HG03342 (cell line): ENCODE measurements at regions not wholly inside any gene's neighbourhood (a gene's known extent, or its start where the extent isn't known, plus 50 kb on each side); places are given as distances from the start of the nearest gene placed in this dataset.

Experiments used
- ATAC-seq: cut with Tn5 transposase; IDR thresholded peaks from one replicate; pipeline ENCODE4 v1.9.1; 2021; ENCODE audit warnings: mild to moderate bottlenecking, moderate library complexity; ENCODE audit not compliant: unreplicated experiment

DNA sequence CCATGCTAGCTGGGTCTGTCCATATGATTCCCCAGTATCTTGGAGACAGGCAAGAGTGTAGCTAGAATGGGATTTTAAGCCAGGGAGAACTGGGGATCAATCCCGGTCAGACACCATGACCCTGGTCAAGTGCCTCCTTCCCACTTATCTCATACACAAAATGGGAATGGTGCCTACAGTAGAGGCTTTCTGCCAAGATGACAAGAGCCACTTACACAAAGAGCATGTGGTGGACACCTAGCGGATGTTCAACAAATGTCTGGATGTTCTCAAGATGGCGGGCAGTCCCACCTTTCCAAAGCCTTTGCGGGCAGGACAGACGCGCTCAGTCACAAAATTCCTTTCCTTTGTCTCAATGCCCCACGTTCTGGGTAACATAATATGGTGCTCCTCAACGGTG lies 57.3 kb downstream of the MAF start:
- no peak for ATAC-seq

DNA sequence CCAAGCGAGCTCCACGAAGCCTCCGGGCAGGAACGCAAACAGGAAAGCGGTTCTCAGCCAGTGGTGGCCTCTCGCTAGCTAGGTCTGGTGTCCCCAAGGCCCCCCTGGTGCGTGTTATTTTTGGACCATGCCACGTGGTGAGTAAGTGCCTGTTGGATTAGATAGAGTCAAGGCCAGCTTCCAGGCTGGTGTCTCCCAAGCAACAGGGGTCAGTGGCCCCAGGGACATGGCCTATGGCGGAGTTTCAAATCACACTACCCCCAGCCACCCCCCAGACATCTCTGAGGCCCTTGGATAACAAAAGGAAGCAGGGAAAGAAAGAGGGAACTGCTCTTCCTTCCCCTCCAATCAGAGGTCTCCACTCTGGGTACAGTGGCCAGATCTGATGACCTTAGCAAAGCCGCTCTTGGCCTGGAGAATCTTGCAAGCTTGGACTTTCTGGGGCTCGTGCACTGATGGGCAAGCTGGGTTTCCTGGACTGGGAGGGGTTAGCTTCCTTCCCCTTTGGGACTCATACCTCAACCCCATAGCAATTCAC lies 58.2 kb downstream of the MAF start:
- ATAC-seq: no peak

DNA sequence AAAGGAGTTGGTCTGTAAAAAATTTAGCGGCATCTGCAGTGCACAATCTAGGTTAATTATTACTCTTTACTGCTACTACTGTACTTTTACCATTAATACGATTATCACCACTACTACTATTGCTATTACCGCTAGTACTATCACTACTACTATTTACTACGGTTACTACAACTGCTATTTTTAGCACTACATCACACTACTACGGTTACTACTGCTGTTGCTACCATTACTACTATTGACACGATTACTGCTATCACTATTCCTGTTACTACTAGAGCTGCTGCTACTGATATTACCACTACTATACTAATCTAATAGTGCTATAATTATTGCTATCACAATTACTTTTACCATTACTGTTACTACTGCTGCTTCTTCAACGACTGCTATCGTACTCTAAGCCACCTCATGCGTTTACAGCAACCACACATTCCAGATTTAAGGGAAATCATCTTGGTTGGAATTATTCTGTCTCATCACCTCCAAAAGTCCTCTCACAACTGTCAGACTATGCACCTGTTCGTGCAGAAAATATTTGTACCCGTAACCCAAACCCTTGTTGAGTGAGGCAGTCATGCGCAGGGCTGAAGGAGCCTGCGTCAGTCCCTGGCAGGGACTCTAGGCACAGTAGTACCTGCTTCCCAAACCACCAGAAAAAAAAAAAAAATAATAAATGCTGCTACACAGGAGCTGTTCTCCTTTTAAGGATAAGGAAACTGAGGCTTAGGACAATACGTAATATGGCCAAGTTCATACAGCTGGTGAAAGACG lies 59.5 kb downstream of the MAF start:
- no peak for ATAC-seq

DNA sequence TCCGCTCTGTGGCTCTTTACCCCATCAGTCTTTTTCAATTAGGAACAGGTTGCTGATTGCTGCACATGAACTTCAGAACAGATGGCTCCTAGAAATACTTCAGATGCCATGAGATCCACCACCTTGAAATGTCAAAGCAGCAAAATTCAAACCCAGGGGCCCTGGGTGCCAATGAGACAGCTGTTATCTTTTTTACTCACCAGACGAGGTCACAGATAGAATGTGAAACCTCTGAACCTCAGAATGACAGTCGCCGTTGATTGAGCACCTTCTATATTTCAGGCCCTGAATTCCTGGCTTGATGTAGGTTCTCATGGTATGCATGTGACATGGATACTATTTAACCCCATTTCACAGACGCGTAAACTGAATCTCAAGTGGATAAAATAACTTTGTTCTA lies 63.0 kb downstream of the MAF start:
- no peak for ATAC-seq

DNA sequence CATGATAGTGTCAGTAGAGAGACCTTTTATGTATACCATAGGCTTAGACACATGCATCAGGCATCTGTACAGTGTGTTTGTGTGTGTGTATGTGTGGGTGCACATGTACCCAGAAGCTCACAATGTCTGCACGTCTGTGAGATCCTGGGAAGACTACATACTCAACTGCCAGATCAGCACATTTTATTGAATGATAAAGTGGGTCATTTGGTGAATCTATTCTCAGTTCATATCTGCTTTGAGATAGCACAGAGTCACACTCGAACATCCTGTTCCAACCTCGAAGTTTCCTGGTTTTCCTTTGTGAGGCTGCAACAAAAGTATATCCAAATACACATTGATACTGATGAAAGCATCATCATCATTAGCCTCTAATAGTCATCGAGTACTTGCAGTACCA lies 63.6 kb downstream of the MAF start:
- ATAC-seq: no peak

DNA sequence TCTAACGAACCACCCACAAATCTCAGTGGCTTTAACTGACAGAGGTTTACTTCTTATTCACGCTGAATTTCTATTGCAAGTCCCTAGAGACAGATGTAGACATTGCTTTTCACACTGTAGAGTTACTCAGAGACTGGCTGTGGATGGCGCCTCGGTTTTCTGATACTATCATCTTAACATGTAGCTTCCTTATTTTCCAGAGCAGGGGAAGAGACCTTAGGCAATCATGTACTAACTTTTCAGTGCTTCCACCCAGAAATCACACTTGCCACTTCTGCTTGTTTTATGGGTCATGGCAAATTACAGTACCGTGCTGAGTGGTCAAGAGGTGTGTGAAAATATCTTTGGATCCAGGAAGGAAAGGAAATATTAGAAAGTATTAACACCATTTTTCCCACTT lies 65.4 kb downstream of the MAF start:
- no peak for ATAC-seq

DNA sequence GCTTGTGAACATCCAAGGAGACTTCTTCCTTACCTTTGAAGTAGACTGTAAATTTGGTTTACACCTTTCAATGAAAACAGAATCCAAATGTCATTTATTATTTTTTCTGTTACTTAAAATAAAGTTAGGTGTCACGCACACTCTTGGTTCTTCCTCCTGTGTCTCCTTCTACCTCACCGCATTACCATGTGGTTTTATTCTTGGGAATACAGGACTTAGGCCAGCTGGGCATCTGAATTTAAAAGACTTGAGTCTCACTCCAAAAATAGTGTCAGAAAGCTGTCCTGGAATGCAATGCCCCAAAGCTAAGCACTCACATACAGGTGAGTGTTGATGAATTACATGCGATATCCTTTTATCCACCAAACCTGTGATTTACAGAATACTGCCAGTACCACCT lies 66.4 kb downstream of the MAF start:
- no peak for ATAC-seq

DNA sequence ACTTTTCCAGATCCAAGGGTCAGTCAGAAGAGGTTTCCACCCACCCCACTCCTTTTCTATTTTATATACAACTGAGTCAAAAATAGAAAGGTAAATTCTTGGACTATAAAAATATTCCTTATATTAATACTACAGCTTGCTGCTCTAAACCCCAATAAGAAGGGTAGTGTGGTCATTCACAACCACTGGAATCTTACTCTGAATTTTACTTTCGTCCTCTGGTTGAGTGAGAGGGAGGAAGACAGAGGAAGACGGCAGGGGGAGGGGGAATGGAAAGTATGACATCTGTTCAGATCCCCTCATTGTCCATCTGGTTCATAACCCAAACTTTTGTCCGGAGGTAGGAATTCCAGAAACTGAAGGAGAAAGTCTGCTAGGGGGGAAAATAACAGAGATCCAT lies 67.2 kb downstream of the MAF start:
- ATAC-seq: no peak

DNA sequence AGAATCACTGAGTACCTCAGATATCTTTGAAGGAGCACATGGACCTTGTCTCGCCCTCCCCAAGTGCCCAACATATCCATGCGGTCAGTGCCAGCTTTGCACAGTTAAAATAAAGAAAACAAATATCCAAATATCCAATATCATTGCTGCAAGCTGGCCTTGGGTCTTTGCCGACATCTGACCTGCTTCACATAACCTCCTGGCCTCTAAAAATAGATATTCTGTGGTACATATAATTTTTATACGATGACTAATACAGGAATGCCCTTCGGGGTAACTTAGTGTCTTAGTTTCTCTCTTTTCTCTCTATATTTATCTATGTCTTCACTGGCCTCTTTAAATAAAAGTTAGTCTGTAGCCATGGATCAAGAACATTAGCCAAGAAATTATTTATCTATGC lies 67.8 kb downstream of the MAF start:
- ATAC-seq: no peak

DNA sequence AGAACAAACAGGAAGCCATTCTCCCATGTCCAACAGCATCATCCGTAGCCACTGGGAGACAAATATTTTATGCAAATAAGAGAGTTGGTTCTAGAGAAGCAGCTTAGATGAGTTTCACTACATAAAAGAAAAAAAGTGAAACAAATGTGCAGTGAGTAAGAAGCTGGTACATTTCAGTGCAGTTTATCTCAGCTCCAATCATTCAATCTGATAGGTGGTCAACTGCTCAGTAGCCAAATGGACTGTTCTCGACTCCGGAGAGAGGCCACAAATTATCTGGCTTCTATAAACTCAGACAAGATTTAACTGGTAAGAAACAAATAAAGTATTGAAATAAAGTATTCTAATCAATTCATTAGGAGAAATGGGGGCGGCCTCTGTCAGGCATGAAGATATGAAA lies 68.3 kb downstream of the MAF start:
- no peak for ATAC-seq

DNA sequence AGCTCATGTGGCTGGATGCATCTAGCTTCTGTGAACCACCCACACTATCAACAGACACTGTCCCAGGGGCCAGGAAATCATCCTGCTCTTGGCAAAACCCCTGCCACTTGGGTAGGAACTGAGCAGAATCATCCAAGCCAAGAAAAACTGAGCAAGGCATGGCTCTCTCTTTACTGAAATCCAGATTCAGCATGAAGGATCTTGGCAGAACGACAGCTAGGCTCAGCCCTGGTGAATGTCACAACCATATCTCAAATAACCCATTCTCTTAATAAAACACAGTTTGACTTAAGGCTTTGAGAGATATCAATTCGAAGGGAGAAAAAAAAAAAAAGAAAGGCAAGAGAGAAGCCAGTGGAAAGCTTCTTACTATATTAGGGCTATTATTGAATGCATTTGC lies 72.2 kb downstream of the MAF start:
- no peak for ATAC-seq

DNA sequence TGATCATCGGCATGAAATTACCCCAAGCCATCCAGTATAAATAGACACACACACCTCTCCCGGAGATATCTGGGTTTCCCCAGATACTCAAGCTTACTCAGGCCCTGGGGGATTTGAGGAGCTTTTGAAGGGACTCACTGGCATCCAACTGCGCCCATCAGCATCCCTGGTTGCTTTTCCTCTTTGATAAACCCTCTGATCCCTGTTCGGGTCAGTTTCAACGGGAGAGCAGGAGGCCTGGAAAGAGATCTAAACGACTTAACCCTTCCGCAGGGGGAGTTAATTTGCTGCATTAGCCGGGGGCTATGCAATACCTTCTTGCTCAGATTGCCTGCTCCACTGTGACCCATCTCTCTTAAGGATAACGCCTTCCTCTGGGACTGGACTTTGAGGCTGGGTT lies 76.6 kb downstream of the MAF start:
- ATAC-seq: no peak

DNA sequence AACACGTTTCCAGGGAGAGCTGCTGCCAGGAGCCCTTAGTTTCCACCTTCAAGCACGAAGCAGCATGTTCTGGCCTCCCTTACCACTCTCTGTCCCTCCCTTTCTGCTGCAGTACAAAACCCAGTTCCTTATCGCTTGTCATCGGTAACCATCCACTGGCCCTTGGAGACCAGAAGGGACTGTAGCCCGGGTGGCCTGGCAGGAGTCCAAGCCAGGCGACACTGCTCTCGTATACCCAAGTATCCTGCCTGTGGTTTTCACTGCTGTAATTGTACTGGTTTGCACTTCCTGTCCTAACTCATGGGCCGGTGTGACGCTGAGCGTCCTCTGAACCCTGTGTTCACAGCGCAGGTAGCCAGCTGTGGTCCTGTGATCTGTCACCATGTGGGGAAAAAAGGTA lies 81.1 kb downstream of the MAF start:
- no peak for ATAC-seq

DNA sequence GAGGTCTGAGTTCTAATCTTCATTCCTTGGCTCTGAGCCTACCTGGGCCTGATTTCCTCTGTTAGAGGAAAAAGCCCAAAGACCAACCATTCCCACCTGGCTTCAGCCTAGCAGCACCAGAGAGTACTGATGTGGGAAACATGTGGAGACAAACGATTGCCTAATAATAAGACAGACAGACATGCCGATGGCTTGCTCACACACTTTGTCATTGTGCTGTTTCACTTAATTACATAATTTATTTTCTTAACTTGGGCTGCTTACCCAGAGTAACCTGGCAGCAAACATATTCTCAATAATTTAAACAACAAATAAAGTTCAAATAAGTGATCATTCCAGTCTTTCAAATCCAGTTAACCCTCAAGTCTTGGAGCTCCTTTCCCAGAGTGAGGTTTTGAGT lies 83.4 kb downstream of the MAF start:
- no peak for ATAC-seq

DNA sequence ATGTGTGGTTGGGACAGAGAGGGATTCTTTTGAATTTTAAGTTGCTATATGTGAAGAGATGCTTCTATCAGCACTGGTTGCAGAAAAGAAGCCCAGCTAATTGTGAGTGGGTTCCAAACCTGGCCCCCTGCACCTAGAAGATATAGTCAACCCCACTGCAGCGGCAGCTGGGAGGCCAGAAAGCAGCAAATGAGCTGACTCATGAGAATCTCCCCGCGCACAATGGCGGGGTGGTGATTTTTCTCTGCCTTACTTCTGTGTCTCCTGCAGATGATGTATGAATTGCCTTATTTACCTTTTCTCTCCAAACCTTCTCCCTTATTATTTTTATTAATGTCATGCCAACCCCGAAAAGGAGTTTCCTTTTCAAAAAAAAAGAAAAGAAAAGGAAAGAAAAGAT lies 89.7 kb downstream of the MAF start:
- no peak for ATAC-seq

DNA sequence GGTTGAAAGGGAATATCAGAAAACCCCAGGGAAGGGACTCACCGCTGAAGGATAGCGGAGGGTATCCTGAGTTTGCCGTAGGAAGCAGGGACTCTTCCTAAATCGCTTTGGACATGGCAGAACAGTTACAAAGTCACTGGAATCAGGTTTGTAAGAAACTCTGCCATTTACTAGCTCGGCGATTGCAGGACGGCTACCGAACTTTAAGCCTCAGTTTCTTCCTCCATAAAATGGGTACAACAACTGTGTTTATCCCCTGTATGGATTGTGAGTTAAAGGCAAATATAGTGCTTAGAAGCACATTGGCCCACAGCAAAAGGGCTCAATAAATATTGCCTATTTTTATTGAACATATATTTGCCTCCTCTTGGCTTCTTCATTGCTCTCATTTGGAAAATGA lies 90.6 kb downstream of the MAF start:
- ATAC-seq: no peak

DNA sequence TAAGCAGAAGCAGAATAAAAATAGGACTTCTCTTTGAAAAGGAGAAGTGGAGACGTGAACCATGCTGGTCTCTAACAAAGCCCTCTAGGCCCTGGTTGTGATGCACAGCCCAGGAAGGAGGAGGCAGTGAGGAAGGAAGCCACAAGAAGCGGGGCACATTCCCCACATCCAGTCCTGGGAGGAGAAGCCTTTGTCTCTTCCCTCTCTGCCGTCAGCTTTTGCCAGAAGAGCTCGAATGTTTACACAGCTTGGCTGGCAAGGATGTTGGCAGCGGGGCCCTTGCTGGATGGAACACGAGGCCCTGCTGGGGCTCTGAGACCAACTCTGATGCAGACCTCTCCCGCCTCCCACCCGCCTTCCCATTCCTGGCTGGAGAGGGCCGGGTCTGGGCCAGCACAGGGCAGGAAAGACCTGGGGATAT lies 91.3 kb downstream of the MAF start:
- ATAC-seq: no peak

DNA sequence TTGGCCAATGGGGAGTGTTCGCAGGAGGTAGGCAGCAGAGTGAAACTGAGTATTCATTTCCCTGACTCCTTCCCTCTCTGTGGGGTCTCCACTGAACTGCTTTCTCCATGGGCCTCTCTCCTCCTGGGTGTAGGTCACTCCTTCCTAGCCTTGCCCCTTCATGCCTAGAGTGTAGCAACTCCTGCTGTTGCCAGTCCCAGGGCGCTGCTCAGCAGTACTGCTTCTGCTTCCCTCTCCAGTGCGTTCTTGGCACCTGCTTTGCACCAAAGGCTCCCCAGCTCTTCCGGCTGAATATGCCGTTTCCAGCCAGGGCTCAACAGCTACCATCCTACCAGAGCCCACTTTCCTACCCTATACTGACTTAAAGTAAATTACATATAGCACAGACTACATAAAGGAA lies 92.2 kb downstream of the MAF start:
- ATAC-seq: no peak

DNA sequence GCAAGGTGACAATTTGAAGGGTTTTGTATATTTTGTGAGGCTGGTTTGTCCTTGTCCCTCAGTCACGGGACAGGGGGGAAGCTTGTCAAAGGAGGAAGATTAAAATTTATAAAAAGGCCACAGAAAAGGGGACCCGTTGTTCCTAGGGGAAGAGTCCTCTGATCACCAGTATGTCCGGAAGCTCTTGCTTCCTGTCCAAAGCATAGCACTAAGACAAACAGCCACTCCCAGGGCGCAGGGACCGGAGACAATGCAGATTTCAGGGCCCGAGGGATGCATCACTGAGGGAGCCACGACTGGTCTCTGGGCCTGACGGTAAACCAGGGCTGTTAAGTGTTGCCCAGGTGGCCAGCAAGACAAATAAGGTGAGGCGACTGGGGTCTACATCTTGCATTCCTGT lies 95.2 kb downstream of the MAF start:
- no peak for ATAC-seq

DNA sequence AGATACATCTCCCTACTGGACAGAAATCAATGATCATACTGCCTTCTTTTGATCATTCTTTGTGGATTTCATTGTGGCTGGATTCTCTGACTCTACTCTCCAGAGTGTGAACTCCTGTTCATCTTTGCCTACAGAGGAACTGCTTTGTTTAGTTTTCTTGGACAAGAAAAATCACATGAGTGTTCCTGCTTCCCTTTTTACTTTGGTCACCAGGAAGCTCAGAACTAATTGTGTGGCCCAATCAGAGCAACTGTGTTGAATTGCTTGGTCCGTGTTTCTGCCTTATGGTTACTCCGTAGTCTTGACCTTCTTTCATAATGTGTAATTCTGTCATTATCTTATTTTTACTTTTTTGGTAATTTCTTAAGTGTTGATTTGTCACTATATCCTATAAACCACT lies 97.0 kb downstream of the MAF start:
- ATAC-seq: no peak

DNA sequence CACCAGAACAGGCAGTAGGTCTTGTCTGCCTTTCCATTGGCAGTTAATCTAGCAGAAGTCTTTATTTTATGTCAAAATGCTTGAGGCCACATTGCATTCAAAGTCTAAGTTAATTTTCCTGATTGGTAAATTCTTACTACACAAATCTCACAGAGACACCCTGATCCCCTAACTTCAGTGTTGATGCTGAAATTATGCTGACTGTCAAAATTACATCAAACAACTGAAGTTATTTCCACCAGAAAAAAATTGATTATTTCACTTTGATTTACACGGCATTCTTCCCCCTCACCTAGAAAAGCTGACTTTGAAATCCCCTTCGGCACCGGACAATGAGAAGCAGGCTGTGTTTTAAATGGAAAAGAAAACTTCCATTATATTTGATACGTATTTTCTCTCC lies 99.1 kb downstream of the MAF start:
- no peak for ATAC-seq

DNA sequence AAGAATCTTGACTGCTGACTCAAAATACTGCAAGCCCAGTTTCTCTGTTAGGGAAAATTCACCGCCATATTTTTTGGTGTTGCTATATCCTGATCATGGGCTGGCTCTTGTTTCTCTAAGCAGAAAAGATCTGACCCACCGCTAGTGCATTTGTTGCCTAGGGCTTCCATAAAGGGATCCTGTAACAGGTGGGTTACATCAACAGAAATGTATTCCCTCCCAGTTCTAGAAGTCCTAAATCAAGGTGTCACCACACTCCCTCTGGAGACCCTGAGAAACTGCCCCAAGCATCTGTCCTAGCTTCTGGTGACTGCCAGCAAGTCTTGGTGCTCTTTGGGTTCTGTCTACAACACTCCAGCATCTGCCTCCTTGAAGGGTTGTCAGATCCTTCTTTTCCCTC lies 99.7 kb downstream of the MAF start:
- ATAC-seq: no peak

DNA sequence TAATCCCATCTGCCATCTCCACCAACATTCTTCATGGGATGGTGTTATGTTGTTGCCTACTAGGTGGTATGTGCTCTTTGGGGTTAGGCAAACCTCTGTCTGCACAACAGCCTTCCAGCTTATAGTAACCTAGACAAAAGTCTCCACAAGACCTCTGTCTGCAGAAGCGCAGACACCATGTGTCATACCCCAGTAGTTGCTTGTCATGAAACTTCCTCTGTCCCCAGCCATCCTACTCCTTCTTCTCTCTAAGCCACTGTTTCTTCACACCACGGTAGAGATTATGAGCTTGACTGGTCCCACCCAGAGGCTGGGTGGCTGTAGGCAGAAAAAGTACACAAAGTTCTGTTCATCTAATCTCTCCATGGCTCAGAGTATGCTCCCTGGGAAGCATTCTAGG lies 100.3 kb downstream of the MAF start:
- no peak for ATAC-seq
